ENCODE measurements at regions not wholly inside any gene's neighbourhood (a gene's known extent, or its start where the extent isn't known, plus 50 kb on each side); places are given as distances from the start of the nearest gene placed in this dataset.

DNA sequence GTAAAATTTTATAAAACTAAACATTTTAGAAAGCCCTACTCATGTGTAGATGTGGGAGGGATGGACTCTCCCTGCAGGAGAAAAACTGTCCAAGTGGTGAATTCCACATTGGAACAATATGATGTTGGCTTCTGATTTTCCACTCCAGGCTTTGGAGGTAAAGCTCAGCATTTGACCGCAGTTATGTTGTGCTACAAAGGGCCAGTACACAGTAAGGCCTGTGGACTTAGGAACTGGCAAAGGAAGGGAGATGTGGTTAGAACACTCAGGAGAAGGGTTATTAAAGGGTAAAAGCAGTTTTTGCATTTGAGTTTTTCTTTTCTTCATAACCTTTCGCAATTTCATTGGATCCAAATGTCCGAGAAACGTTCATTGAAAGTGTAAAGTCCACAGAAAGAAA, 150.3 kb upstream of the SASH1 start (continued):
- TF ChIP-seq, protein P1, sequence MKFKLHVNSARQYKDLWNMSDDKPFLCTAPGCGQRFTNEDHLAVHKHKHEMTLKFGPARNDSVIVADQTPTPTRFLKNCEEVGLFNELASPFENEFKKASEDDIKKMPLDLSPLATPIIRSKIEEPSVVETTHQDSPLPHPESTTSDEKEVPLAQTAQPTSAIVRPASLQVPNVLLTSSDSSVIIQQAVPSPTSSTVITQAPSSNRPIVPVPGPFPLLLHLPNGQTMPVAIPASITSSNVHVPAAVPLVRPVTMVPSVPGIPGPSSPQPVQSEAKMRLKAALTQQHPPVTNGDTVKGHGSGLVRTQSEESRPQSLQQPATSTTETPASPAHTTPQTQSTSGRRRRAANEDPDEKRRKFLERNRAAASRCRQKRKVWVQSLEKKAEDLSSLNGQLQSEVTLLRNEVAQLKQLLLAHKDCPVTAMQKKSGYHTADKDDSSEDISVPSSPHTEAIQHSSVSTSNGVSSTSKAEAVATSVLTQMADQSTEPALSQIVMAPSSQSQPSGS (CRISPR knock-in tag; IDR thresholded peaks at IDR 0.05; ENCODE audit: borderline replicate concordance, low read depth): no peak
- TF ChIP-seq, protein P2, sequence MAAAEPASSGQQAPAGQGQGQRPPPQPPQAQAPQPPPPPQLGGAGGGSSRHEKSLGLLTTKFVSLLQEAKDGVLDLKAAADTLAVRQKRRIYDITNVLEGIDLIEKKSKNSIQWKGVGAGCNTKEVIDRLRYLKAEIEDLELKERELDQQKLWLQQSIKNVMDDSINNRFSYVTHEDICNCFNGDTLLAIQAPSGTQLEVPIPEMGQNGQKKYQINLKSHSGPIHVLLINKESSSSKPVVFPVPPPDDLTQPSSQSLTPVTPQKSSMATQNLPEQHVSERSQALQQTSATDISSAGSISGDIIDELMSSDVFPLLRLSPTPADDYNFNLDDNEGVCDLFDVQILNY (CRISPR knock-in tag; IDR thresholded peaks at IDR 0.05): no peak
- TF ChIP-seq, protein P3, sequence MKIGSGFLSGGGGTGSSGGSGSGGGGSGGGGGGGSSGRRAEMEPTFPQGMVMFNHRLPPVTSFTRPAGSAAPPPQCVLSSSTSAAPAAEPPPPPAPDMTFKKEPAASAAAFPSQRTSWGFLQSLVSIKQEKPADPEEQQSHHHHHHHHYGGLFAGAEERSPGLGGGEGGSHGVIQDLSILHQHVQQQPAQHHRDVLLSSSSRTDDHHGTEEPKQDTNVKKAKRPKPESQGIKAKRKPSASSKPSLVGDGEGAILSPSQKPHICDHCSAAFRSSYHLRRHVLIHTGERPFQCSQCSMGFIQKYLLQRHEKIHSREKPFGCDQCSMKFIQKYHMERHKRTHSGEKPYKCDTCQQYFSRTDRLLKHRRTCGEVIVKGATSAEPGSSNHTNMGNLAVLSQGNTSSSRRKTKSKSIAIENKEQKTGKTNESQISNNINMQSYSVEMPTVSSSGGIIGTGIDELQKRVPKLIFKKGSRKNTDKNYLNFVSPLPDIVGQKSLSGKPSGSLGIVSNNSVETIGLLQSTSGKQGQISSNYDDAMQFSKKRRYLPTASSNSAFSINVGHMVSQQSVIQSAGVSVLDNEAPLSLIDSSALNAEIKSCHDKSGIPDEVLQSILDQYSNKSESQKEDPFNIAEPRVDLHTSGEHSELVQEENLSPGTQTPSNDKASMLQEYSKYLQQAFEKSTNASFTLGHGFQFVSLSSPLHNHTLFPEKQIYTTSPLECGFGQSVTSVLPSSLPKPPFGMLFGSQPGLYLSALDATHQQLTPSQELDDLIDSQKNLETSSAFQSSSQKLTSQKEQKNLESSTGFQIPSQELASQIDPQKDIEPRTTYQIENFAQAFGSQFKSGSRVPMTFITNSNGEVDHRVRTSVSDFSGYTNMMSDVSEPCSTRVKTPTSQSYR (CRISPR knock-in tag; IDR thresholded peaks at IDR 0.05): no peak
- TF ChIP-seq, protein P4, sequence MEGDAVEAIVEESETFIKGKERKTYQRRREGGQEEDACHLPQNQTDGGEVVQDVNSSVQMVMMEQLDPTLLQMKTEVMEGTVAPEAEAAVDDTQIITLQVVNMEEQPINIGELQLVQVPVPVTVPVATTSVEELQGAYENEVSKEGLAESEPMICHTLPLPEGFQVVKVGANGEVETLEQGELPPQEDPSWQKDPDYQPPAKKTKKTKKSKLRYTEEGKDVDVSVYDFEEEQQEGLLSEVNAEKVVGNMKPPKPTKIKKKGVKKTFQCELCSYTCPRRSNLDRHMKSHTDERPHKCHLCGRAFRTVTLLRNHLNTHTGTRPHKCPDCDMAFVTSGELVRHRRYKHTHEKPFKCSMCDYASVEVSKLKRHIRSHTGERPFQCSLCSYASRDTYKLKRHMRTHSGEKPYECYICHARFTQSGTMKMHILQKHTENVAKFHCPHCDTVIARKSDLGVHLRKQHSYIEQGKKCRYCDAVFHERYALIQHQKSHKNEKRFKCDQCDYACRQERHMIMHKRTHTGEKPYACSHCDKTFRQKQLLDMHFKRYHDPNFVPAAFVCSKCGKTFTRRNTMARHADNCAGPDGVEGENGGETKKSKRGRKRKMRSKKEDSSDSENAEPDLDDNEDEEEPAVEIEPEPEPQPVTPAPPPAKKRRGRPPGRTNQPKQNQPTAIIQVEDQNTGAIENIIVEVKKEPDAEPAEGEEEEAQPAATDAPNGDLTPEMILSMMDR (IDR thresholded peaks at IDR 0.05): no peak

DNA sequence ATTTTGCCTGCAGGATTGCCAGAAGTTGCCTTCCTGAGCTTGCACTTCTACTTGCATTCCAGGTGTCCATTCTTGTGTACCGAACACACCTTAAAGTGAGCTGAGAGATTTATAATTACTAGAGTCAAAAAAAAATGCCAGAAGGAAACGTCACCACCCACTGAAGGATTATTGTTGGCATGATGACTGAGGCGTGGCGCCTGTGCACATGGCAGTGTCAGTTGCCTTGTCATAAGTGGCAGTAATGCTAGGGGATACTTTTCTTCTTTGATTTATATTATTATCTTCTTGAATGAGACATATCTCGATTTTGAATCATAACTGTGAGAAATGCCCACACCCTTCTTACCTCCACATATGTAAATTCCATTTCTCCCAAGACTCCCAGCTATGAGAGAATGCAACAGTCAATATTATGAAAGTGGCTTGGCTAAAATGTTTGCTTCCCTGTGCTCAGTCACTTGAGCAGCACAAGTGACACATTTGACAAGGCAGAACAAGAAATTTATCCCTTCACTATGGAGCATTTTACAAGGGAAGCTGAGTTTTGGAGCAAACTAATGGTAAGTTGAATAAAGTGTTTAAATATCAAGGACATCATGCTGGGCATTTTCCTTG, 149.5 kb upstream of the SASH1 start:
- H3K4me3 Mint-ChIP-seq: no peak overlapping the region
- CTCF ChIA-PET: interaction anchor here (1.0 to 2.3 kb wide), 2 partner anchors 13 to 16 kb away, joined by 3 to 8 read pairs; no protein-coding TSS in a partner anchor
- ATAC-seq (no peak), DNase-seq (ENCODE audit: low spot score) (no peak)
- H3K27me3 Mint-ChIP-seq (ENCODE audit: low read depth): no peaks in the 10 kb centered on the region
- H3K4me1 Mint-ChIP-seq: peaks cover 4% of the 10 kb centered on the region; the same call in 1 of the 2 replicates
- no peaks in the 10 kb centered on the region for H3K36me3 Mint-ChIP-seq
- no peaks in the 10 kb centered on the region for H3K9me3 Mint-ChIP-seq
- POLR2A ChIA-PET: no interaction called here
- no peak overlapping the region for H3K27ac Mint-ChIP-seq
- TF ChIP-seq, protein P5, sequence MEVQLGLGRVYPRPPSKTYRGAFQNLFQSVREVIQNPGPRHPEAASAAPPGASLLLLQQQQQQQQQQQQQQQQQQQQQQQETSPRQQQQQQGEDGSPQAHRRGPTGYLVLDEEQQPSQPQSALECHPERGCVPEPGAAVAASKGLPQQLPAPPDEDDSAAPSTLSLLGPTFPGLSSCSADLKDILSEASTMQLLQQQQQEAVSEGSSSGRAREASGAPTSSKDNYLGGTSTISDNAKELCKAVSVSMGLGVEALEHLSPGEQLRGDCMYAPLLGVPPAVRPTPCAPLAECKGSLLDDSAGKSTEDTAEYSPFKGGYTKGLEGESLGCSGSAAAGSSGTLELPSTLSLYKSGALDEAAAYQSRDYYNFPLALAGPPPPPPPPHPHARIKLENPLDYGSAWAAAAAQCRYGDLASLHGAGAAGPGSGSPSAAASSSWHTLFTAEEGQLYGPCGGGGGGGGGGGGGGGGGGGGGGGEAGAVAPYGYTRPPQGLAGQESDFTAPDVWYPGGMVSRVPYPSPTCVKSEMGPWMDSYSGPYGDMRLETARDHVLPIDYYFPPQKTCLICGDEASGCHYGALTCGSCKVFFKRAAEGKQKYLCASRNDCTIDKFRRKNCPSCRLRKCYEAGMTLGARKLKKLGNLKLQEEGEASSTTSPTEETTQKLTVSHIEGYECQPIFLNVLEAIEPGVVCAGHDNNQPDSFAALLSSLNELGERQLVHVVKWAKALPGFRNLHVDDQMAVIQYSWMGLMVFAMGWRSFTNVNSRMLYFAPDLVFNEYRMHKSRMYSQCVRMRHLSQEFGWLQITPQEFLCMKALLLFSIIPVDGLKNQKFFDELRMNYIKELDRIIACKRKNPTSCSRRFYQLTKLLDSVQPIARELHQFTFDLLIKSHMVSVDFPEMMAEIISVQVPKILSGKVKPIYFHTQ (CRISPR knock-in tag; IDR thresholded peaks at IDR 0.05): no peak
- TF ChIP-seq ZNF138 (CRISPR knock-in tag; conservative IDR thresholded peaks at IDR 0.05) (no peak), FOXP1 (CRISPR knock-in tag; IDR thresholded peaks at IDR 0.05; ENCODE audit: borderline replicate concordance) (no peak), TEAD4 (CRISPR knock-in tag; IDR thresholded peaks at IDR 0.05) (no peak), CBFB (CRISPR knock-in tag; IDR thresholded peaks at IDR 0.05; ENCODE audit: low read depth) (no peak), JAZF1 (CRISPR knock-in tag; IDR thresholded peaks at IDR 0.05) (no peak), ZNF416 (CRISPR knock-in tag; IDR thresholded peaks at IDR 0.05) (no peak), FOXK1 (CRISPR knock-in tag; IDR thresholded peaks at IDR 0.05) (no peak), ZBTB21 (CRISPR knock-in tag; IDR thresholded peaks at IDR 0.05; ENCODE audit: borderline replicate concordance) (no peak), ZNF219 (CRISPR knock-in tag; IDR thresholded peaks at IDR 0.05; ENCODE audit: borderline replicate concordance) (no peak), SMAD3 (CRISPR knock-in tag; IDR thresholded peaks at IDR 0.05; ENCODE audit: borderline replicate concordance) (no peak), GTF2I (CRISPR knock-in tag; conservative IDR thresholded peaks at IDR 0.05) (no peak), TEAD1 (CRISPR knock-in tag; IDR thresholded peaks at IDR 0.05) (no peak), ELF4 (CRISPR knock-in tag; IDR thresholded peaks at IDR 0.05; ENCODE audit: low read depth) (no peak)
- TF ChIP-seq, protein P6, sequence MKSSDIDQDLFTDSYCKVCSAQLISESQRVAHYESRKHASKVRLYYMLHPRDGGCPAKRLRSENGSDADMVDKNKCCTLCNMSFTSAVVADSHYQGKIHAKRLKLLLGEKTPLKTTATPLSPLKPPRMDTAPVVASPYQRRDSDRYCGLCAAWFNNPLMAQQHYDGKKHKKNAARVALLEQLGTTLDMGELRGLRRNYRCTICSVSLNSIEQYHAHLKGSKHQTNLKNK (CRISPR knock-in tag; IDR thresholded peaks at IDR 0.05): no peak
- TF ChIP-seq, protein P7, sequence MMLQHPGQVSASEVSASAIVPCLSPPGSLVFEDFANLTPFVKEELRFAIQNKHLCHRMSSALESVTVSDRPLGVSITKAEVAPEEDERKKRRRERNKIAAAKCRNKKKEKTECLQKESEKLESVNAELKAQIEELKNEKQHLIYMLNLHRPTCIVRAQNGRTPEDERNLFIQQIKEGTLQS (CRISPR knock-in tag; conservative IDR thresholded peaks at IDR 0.05): no peak
- TF ChIP-seq, protein P8, sequence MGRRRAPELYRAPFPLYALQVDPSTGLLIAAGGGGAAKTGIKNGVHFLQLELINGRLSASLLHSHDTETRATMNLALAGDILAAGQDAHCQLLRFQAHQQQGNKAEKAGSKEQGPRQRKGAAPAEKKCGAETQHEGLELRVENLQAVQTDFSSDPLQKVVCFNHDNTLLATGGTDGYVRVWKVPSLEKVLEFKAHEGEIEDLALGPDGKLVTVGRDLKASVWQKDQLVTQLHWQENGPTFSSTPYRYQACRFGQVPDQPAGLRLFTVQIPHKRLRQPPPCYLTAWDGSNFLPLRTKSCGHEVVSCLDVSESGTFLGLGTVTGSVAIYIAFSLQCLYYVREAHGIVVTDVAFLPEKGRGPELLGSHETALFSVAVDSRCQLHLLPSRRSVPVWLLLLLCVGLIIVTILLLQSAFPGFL (CRISPR knock-in tag; IDR thresholded peaks at IDR 0.05; ENCODE audit: borderline replicate concordance): no peak
- TF ChIP-seq, protein P9, sequence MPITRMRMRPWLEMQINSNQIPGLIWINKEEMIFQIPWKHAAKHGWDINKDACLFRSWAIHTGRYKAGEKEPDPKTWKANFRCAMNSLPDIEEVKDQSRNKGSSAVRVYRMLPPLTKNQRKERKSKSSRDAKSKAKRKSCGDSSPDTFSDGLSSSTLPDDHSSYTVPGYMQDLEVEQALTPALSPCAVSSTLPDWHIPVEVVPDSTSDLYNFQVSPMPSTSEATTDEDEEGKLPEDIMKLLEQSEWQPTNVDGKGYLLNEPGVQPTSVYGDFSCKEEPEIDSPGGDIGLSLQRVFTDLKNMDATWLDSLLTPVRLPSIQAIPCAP (CRISPR knock-in tag; IDR thresholded peaks at IDR 0.05): no peak
